ENCODE measurements at regions not wholly inside any gene's neighbourhood (a gene's known extent, or its start where the extent isn't known, plus 50 kb on each side); places are given as distances from the start of the nearest gene placed in this dataset.

DNA sequence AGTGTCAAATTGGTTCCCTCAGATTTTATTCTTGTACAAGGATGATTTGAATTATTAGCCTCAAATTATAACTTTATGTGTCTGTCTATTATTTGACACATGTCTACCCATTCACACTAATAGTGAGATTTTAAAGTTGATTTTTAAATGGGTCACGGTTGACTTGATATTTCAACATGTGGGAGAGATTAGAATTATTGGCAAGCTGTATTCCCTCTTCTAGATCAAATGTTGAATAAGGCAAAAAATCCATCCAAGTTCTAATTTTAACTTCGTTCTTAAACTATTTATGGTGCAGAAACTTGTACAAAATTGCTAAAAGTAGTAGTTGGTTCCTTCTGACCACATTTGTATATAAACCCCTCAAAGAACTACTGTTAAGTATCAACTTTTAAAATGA, 1498.0 kb downstream of the STIM2 start:
- no peak overlapping the region for H3K4me3 Mint-ChIP-seq
- H3K4me1 Mint-ChIP-seq, result no peaks in the 10 kb centered on the region
- ATAC-seq, result no peak
- H3K27ac Mint-ChIP-seq, result no peak overlapping the region
- no peak for DNase-seq (ENCODE audit: low spot score in 2 of 2)
- H3K9me3 Mint-ChIP-seq, result peaks cover 8% of the 10 kb centered on the region
- H3K36me3 Mint-ChIP-seq, result no peaks in the 10 kb centered on the region

DNA sequence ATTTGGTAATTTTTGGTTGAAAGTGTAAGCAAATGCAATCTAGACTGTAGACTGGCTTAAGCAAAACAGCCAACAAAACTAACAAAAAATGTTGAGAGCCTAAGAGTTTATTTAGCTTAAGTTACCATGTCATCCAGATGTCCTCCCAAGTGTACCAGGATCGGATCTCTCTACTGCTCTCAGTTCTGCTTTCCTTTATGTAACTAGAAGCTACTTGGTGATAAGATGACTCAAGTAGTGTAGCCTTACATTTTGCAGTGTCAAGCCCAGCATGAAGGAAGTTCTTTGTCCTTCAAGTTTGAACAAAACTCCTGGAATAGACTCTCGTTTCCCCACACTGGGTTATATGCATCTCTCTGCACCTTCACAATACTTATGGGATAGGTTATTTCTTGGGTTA, 1500.0 kb downstream of the STIM2 start:
- Mint-ChIP-seq H3K4me3 (no peak overlapping the region), H3K4me1 (no peaks in the 10 kb centered on the region), H3K27ac (no peak overlapping the region), H3K36me3 (no peaks in the 10 kb centered on the region), H3K9me3 (peaks cover 10% of the 10 kb centered on the region)
- DNase-seq (ENCODE audit: low spot score in 2 of 2), result no peak
- no peak for ATAC-seq

DNA sequence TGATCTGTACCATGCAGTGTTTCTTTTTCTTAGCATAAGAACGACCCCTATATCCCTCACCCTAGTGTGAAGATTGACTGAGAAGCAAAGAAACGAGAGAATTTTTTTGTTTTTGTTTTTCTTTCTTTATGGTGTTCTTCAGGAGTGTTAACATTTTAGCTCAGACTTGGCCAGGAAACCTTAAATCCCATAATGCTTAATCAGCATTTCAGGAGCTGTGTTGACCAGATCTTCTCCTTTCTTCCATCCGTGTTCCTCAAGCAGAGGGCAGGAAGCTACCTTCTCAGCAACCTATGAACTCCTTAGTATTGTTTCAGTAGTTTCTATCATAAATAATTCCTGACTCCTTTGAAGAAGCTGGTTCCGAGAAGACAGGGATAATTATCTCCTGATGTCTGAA, 1501.5 kb downstream of the STIM2 start:
- no peaks in the 10 kb centered on the region for H3K4me1 Mint-ChIP-seq
- H3K4me3 Mint-ChIP-seq, result no peak overlapping the region
- DNase-seq (ENCODE audit: low spot score in 2 of 2) (no peak), ATAC-seq (no peak)
- H3K36me3 Mint-ChIP-seq, result no peaks in the 10 kb centered on the region
- peaks cover 5% of the 10 kb centered on the region for H3K9me3 Mint-ChIP-seq
- no peak overlapping the region for H3K27ac Mint-ChIP-seq

DNA sequence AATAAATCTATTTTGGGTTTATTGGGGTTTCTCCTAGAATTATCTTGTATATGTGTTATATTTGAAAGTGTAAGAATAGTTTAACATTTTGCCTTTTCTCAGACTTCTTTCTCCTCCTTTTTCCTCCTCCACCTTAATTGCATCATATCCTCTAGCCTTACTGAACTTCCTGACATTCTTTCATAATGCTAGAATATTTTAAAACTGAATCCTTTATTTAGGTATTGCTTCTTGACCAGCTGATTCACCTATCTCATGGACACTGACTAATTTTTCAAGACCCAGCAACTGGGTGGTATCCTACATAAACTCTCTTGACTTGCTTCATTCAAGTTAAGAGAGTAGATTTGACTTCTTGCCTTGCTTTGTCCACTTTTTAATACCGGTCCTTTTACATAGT, 1508.9 kb downstream of the STIM2 start:
- H3K9me3 Mint-ChIP-seq, result peaks cover 15% of the 10 kb centered on the region
- no peak overlapping the region for H3K27ac Mint-ChIP-seq
- no peaks in the 10 kb centered on the region for H3K4me1 Mint-ChIP-seq
- no peaks in the 10 kb centered on the region for H3K36me3 Mint-ChIP-seq
- H3K4me3 Mint-ChIP-seq, result no peak overlapping the region
- no peak for DNase-seq (ENCODE audit: low spot score in 2 of 2)
- no peak for ATAC-seq

GRCh38 chr4:28373191-28373590, 1512.5 kb downstream of the STIM2 start:
- peaks cover 26% of the 10 kb centered on the region for H3K9me3 Mint-ChIP-seq
- H3K4me3 Mint-ChIP-seq, result no peak overlapping the region
- DNase-seq (ENCODE audit: low spot score in 2 of 2) (no peak), ATAC-seq (no peak)
- no peak overlapping the region for H3K27ac Mint-ChIP-seq
- H3K4me1 Mint-ChIP-seq, result no peaks in the 10 kb centered on the region
- no peaks in the 10 kb centered on the region for H3K36me3 Mint-ChIP-seq

DNA sequence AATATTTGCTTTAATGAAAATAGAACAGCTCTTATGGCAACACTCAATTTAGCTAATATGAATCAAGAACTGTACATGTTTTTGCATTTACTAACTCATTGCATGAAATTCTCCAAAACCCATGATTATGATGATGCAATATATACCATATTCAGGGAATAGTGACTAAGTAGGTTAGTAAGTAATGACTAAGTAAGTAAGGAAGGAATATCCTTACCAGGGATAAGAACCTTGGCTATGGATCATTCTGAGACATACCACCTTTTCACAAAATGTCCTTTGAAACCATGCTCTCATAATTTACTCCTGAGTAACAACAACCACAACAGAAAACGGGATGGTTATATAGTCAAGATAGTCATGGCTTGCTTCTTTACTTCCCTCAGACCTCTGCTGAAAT, 1513.0 kb downstream of the STIM2 start:
- Mint-ChIP-seq H3K27ac (no peak overlapping the region), H3K4me1 (no peaks in the 10 kb centered on the region), H3K9me3 (peaks cover 28% of the 10 kb centered on the region), H3K4me3 (no peak overlapping the region), H3K36me3 (no peaks in the 10 kb centered on the region)
- ATAC-seq (no peak), DNase-seq (ENCODE audit: low spot score in 2 of 2) (no peak)

GRCh38 chr4:28378109-28378830, 1517.6 kb downstream of the STIM2 start:
- DNase-seq (ENCODE audit: low spot score in 2 of 2) (no peak), ATAC-seq (no peak)
- no peak overlapping the region for H3K4me3 Mint-ChIP-seq
- H3K9me3 Mint-ChIP-seq, result peaks cover 36% of the 10 kb centered on the region
- no peak overlapping the region for H3K27ac Mint-ChIP-seq
- H3K36me3 Mint-ChIP-seq, result no peaks in the 10 kb centered on the region
- H3K4me1 Mint-ChIP-seq, result no peaks in the 10 kb centered on the region

- H3K36me3 Mint-ChIP-seq, result no peaks in the 10 kb centered on the region
- no peak for ATAC-seq
These were observed 1525.2 kb downstream of the STIM2 start for GRCh38 chr4:28385801-28386200.

GRCh38 chr4:28386776-28387175, 1526.1 kb downstream of the STIM2 start:
- Mint-ChIP-seq H3K9me3 (peaks cover 19% of the 10 kb centered on the region), H3K27ac (no peak overlapping the region), H3K36me3 (no peaks in the 10 kb centered on the region), H3K4me1 (no peaks in the 10 kb centered on the region), H3K4me3 (no peak overlapping the region)
- DNase-seq (ENCODE audit: low spot score in 2 of 2) (no peak), ATAC-seq (no peak)

More at GRCh38 chr4:28385801-28386200, 1525.2 kb downstream of the STIM2 start:
- no peak for DNase-seq (ENCODE audit: low spot score in 2 of 2)
- no peak overlapping the region for H3K27ac Mint-ChIP-seq
- H3K4me3 Mint-ChIP-seq, result no peak overlapping the region
- no peaks in the 10 kb centered on the region for H3K4me1 Mint-ChIP-seq
- H3K9me3 Mint-ChIP-seq, result peaks cover 21% of the 10 kb centered on the region

DNA sequence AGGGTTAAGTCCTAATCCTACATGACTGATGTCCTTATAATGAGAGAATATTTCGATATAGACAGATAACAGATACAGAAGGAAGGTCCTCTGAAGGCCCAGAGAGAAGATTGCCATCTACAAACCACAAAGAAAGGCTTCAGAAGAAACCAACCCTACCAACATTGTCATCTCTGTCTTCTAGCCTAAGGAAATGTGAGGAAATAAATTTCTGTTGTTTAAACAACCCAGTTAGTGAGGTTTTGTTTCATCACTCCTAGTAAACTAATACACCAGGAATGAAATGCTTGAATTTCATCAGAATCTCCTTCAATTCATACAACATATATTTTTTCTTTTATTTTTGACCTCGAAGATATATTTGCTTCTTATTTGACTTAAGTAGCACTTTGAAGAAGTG, 1527.8 kb downstream of the STIM2 start:
- Mint-ChIP-seq H3K36me3 (no peaks in the 10 kb centered on the region), H3K4me1 (no peaks in the 10 kb centered on the region), H3K27ac (no peak overlapping the region), H3K9me3 (peaks cover 21% of the 10 kb centered on the region), H3K4me3 (no peak overlapping the region)
- DNase-seq (ENCODE audit: low spot score in 2 of 2) (no peak), ATAC-seq (no peak)

- Mint-ChIP-seq H3K4me3 (no peak overlapping the region), H3K4me1 (no peaks in the 10 kb centered on the region), H3K36me3 (no peaks in the 10 kb centered on the region), H3K27ac (no peak overlapping the region), H3K9me3 (peaks cover 12% of the 10 kb centered on the region)
- DNase-seq (ENCODE audit: low spot score in 2 of 2), result no peak
- ATAC-seq, result no peak
These were observed 1531.2 kb downstream of the STIM2 start for GRCh38 chr4:28391877-28392276.

DNA sequence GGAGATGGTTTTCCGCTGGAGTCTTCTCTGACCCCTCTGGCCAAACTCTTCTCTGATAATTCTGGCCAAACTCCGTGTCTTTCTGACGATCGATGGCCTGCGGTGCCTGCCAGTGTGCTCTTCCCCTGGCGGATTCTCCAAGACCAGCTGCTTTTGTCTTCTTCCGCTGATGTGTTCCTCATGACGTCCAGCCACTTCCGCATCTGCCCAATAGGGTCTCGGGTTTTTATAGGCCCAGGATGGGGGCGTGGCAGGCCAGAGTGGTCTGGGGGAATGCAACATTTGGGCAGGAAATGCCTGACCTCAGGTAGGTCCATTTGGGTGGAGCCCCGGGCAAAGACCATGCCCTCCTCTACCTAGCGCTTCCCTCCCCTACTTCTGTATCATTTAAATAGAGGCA, 1542.1 kb downstream of the STIM2 start:
- no peaks in the 10 kb centered on the region for H3K36me3 Mint-ChIP-seq
- H3K9me3 Mint-ChIP-seq, result peaks cover 28% of the 10 kb centered on the region
- H3K4me3 Mint-ChIP-seq, result no peak overlapping the region
- no peak overlapping the region for H3K27ac Mint-ChIP-seq
- no peak for ATAC-seq
- H3K4me1 Mint-ChIP-seq, result no peaks in the 10 kb centered on the region
- DNase-seq (ENCODE audit: low spot score in 2 of 2), result no peak

GRCh38 chr4:28421221-28421620, 1560.6 kb downstream of the STIM2 start:
- Mint-ChIP-seq H3K27ac (no peak overlapping the region), H3K9me3 (peaks cover 15% of the 10 kb centered on the region), H3K4me3 (no peak overlapping the region), H3K4me1 (no peaks in the 10 kb centered on the region), H3K36me3 (no peaks in the 10 kb centered on the region)
- DNase-seq (ENCODE audit: low spot score in 2 of 2) (no peak), ATAC-seq (no peak)

DNA sequence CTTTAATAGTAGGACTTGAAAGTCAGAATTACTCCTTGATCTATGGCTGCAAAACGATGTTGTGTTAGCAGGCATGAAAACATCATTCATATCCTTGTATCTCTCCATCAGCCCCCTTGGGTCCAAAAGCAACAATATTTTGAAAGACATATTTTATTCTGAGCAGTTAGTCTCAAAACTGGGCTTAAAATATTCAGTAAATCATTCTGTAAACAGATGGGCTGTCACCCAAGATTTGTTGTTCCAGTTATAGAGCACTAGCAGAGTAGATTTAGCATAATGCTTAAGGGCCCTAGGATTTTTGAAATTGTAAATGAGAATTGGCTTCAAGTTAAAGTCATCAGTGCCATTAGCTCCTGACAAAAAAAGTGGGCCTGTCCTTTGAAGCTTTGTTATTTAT, 1565.6 kb downstream of the STIM2 start:
- Mint-ChIP-seq H3K4me1 (no peaks in the 10 kb centered on the region), H3K36me3 (no peaks in the 10 kb centered on the region), H3K27ac (no peak overlapping the region), H3K4me3 (no peak overlapping the region), H3K9me3 (peaks cover 25% of the 10 kb centered on the region)
- DNase-seq (ENCODE audit: low spot score in 2 of 2) (no peak), ATAC-seq (no peak)

GRCh38 chr4:28427306-28428085, 1566.9 kb downstream of the STIM2 start:
- no peaks in the 10 kb centered on the region for H3K36me3 Mint-ChIP-seq
- DNase-seq (ENCODE audit: low spot score in 2 of 2) (no peak), ATAC-seq (no peak)
- no peak overlapping the region for H3K4me3 Mint-ChIP-seq
- H3K4me1 Mint-ChIP-seq, result no peaks in the 10 kb centered on the region
- no peak overlapping the region for H3K27ac Mint-ChIP-seq
- peaks cover 23% of the 10 kb centered on the region for H3K9me3 Mint-ChIP-seq

DNA sequence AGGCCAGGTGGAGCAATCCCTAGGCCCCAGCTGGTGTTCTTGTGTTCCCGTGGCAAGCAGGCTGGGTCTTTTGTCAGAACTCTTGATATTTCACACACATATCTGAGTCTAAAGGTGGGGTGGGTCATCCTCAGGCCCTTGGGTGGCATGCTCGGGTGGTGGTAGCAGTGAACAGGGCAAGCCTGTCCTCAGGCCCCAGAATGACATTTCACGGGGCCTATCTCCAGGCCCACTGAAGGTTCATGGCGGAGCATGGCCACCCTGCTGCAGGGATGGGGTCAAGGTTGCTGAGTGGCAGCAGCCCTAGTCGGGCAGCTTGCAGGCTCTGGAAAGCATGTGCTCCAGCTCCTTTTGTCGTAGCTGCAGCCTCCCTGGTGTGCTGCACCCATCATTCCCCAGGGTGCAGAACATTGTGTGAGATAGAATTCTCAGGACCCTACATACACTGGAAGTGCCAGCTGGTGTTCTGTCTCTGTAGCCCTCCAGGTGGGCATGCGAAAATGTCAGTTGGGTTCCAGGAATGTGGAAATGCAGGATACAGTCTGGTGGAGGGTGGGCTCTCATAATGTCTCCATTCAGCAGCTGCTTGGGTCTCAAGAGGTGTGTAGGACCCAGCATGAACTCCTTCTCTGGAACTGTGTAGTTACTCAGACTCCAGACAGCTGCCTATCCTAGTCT, 1571.8 kb downstream of the STIM2 start:
- DNase-seq (ENCODE audit: low spot score in 2 of 2) (no peak), ATAC-seq (no peak)
- Mint-ChIP-seq H3K9me3 (peaks cover 19% of the 10 kb centered on the region), H3K27ac (no peak overlapping the region), H3K4me1 (no peaks in the 10 kb centered on the region), H3K4me3 (no peak overlapping the region), H3K36me3 (no peaks in the 10 kb centered on the region)
